ENCODE measurements at regions not wholly inside any gene's neighbourhood (a gene's known extent, or its start where the extent isn't known, plus 50 kb on each side); places are given as distances from the start of the nearest gene placed in this dataset.

GRCh38 chr9:17013891-17014290 lies 120.9 kb upstream of the CNTLN start (continued):
- TF ChIP-seq RXRB (CRISPR knock-in tag; IDR thresholded peaks at IDR 0.05; ENCODE audit: borderline replicate concordance), result no peak
- TF ChIP-seq SOX5 (CRISPR knock-in tag; IDR thresholded peaks at IDR 0.05; ENCODE audit: borderline replicate concordance), result no peak

GRCh38 chr9:17013010-17013409 lies 121.8 kb upstream of the CNTLN start:
- H3K79me2 ChIP-seq (ENCODE audit: insufficient read depth, low read length), result no peaks in the 10 kb centered on the region
- H2AFZ ChIP-seq (ENCODE audit: low read length), result no peak overlapping the region
- H3K9ac ChIP-seq (ENCODE audit: insufficient read depth, low read depth, low read length), result no peak overlapping the region
- no peak overlapping the region for H3K27ac ChIP-seq (ENCODE audit: extremely low read length, insufficient read depth, low read length)
- no peaks in the 10 kb centered on the region for H4K20me1 ChIP-seq (ENCODE audit: insufficient read depth, low read length)
- no peak for FAIRE-seq
- no peak overlapping the region for H3K4me3 ChIP-seq (replicated peaks in 1 of 3; ENCODE audit: insufficient read depth in 1 of 3, low read depth in 2 of 3, low read length in 3 of 3)
- POLR2A ChIA-PET, result no interaction called here
- H3K27me3 ChIP-seq (ENCODE audit: control insufficient read depth in 1 of 2, insufficient read depth in 2 of 2, low read length in 2 of 2), result no peaks in the 10 kb centered on the region
- no peaks in the 10 kb centered on the region for H3K4me1 ChIP-seq (ENCODE audit: insufficient read depth, low read length)
- H3K9me3 ChIP-seq (ENCODE audit: low read length), result no peaks in the 10 kb centered on the region; the same call in 1 of the 2 replicates
- 27% methylated on average over 2 of the region's 3 CpGs for WGBS (ENCODE audit: low lambda C conversion rate)
- H3K36me3 ChIP-seq (replicated peaks in 1 of 2; ENCODE audit: control insufficient read depth in 1 of 2, insufficient read depth in 2 of 2, low read length in 2 of 2), result no peaks in the 10 kb centered on the region
- in situ Hi-C loops (cut with HindIII; ENCODE audit: extremely low pct_ligation_motif_present, low pct_unique_long_range_greater_than_20kb) (no loop called here), intact Hi-C loops (cut with micrococcal nuclease; ENCODE audit: unreplicated experiment) (no loop called here)
- no TSS peak for BruUV-seq (replicated peaks)
- ATAC-seq, result no peak
- H3K4me2 ChIP-seq (ENCODE audit: low read depth, low read length), result no peak overlapping the region
- CTCF ChIA-PET (ENCODE audit: low intra/inter-chr PET ratio, low total read pairs), result no interaction called here
- no peak for DNase-seq (ENCODE audit: low spot score)
- no peak for TF ChIP-seq SP4 (CRISPR knock-in tag; IDR thresholded peaks at IDR 0.05)
- TF ChIP-seq, protein P1, sequence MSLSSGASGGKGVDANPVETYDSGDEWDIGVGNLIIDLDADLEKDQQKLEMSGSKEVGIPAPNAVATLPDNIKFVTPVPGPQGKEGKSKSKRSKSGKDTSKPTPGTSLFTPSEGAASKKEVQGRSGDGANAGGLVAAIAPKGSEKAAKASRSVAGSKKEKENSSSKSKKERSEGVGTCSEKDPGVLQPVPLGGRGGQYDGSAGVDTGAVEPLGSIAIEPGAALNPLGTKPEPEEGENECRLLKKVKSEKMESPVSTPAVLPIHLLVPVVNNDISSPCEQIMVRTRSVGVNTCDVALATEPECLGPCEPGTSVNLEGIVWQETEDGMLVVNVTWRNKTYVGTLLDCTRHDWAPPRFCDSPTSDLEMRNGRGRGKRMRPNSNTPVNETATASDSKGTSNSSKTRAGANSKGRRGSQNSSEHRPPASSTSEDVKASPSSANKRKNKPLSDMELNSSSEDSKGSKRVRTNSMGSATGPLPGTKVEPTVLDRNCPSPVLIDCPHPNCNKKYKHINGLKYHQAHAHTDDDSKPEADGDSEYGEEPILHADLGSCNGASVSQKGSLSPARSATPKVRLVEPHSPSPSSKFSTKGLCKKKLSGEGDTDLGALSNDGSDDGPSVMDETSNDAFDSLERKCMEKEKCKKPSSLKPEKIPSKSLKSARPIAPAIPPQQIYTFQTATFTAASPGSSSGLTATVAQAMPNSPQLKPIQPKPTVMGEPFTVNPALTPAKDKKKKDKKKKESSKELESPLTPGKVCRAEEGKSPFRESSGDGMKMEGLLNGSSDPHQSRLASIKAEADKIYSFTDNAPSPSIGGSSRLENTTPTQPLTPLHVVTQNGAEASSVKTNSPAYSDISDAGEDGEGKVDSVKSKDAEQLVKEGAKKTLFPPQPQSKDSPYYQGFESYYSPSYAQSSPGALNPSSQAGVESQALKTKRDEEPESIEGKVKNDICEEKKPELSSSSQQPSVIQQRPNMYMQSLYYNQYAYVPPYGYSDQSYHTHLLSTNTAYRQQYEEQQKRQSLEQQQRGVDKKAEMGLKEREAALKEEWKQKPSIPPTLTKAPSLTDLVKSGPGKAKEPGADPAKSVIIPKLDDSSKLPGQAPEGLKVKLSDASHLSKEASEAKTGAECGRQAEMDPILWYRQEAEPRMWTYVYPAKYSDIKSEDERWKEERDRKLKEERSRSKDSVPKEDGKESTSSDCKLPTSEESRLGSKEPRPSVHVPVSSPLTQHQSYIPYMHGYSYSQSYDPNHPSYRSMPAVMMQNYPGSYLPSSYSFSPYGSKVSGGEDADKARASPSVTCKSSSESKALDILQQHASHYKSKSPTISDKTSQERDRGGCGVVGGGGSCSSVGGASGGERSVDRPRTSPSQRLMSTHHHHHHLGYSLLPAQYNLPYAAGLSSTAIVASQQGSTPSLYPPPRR (CRISPR knock-in tag; IDR thresholded peaks at IDR 0.05; ENCODE audit: borderline replicate concordance), result no peak
- TF ChIP-seq RXRB (CRISPR knock-in tag; IDR thresholded peaks at IDR 0.05; ENCODE audit: borderline replicate concordance), result no peak
- TF ChIP-seq ZNF891 (CRISPR knock-in tag; IDR thresholded peaks at IDR 0.05), result no peak
- TF ChIP-seq, protein P2, sequence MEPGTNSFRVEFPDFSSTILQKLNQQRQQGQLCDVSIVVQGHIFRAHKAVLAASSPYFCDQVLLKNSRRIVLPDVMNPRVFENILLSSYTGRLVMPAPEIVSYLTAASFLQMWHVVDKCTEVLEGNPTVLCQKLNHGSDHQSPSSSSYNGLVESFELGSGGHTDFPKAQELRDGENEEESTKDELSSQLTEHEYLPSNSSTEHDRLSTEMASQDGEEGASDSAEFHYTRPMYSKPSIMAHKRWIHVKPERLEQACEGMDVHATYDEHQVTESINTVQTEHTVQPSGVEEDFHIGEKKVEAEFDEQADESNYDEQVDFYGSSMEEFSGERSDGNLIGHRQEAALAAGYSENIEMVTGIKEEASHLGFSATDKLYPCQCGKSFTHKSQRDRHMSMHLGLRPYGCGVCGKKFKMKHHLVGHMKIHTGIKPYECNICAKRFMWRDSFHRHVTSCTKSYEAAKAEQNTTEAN (CRISPR knock-in tag; conservative IDR thresholded peaks at IDR 0.05), result no peak
- no peak for TF ChIP-seq ZNF619 (CRISPR knock-in tag; IDR thresholded peaks at IDR 0.05)
- TF ChIP-seq ZNF747 (CRISPR knock-in tag; IDR thresholded peaks at IDR 0.05; ENCODE audit: borderline replicate concordance), result no peak
- TF ChIP-seq ZNF282 (IDR thresholded peaks at IDR 0.05; ENCODE audit: partially characterized antibody), result no peak
- TF ChIP-seq, protein P3, sequence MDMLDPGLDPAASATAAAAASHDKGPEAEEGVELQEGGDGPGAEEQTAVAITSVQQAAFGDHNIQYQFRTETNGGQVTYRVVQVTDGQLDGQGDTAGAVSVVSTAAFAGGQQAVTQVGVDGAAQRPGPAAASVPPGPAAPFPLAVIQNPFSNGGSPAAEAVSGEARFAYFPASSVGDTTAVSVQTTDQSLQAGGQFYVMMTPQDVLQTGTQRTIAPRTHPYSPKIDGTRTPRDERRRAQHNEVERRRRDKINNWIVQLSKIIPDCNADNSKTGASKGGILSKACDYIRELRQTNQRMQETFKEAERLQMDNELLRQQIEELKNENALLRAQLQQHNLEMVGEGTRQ (IDR thresholded peaks at IDR 0.05; ENCODE audit: low read depth, low read length), result no peak
- TF ChIP-seq, protein P3 (CRISPR knock-in tag; IDR thresholded peaks at IDR 0.05; ENCODE audit: borderline replicate concordance), result no peak
- no peak for TF ChIP-seq ZMYM3 (CRISPR knock-in tag; IDR thresholded peaks at IDR 0.05)
- TF ChIP-seq, protein P4, sequence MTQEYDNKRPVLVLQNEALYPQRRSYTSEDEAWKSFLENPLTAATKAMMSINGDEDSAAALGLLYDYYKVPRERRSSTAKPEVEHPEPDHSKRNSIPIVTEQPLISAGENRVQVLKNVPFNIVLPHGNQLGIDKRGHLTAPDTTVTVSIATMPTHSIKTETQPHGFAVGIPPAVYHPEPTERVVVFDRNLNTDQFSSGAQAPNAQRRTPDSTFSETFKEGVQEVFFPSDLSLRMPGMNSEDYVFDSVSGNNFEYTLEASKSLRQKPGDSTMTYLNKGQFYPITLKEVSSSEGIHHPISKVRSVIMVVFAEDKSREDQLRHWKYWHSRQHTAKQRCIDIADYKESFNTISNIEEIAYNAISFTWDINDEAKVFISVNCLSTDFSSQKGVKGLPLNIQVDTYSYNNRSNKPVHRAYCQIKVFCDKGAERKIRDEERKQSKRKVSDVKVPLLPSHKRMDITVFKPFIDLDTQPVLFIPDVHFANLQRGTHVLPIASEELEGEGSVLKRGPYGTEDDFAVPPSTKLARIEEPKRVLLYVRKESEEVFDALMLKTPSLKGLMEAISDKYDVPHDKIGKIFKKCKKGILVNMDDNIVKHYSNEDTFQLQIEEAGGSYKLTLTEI (CRISPR knock-in tag; conservative IDR thresholded peaks at IDR 0.05), result no peak
- no peak for TF ChIP-seq HDAC2 (CRISPR knock-in tag; IDR thresholded peaks at IDR 0.05)
- TF ChIP-seq ZNF766 (CRISPR knock-in tag; IDR thresholded peaks at IDR 0.05; ENCODE audit: borderline replicate concordance), result no peak
